ENCODE measurements at regions not wholly inside any gene's neighbourhood (a gene's known extent, or its start where the extent isn't known, plus 50 kb on each side); places are given as distances from the start of the nearest gene placed in this dataset.

DNA sequence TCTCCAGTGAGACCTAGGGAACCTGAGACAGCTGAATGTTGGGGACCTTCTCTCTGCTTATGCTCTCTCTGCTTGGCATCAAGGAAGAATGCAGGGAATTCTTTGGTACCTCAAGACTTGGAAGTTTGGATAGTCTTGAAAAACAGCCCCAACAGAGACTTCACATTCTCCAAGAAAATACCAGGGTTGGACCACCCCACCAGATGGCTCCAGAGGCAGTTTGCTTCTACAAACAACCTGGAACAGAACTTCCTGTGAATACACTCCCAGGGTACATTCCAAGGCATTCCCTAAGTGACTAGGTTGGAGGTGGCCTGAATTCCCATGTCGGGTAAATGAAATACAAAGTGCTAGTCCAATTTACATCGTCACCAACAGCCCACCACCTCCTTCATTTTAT lies 314.4 kb downstream of the PMP22 start:
- Histone ChIP-seq H3K9me3 (no peaks in the 10 kb centered on the region), H3K36me3 (no peaks in the 10 kb centered on the region), H3K27ac (no peak overlapping the region), H3K4me1 (no peaks in the 10 kb centered on the region), H3K27me3 (no peaks in the 10 kb centered on the region), H3K4me3 (no peak overlapping the region)
- intact Hi-C loops (cut with DNase I): no loop called here
- TF ChIP-seq, protein P1, sequence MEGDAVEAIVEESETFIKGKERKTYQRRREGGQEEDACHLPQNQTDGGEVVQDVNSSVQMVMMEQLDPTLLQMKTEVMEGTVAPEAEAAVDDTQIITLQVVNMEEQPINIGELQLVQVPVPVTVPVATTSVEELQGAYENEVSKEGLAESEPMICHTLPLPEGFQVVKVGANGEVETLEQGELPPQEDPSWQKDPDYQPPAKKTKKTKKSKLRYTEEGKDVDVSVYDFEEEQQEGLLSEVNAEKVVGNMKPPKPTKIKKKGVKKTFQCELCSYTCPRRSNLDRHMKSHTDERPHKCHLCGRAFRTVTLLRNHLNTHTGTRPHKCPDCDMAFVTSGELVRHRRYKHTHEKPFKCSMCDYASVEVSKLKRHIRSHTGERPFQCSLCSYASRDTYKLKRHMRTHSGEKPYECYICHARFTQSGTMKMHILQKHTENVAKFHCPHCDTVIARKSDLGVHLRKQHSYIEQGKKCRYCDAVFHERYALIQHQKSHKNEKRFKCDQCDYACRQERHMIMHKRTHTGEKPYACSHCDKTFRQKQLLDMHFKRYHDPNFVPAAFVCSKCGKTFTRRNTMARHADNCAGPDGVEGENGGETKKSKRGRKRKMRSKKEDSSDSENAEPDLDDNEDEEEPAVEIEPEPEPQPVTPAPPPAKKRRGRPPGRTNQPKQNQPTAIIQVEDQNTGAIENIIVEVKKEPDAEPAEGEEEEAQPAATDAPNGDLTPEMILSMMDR (IDR thresholded peaks at IDR 0.05): no peak
- no peak for DNase-seq (ENCODE audit: low spot score in 2 of 2)

- TF ChIP-seq, protein P1 (IDR thresholded peaks at IDR 0.05): no peak
- no peak overlapping the region for H3K27ac ChIP-seq
- intact Hi-C loops (cut with DNase I): no loop called here
These were observed 314.9 kb downstream of the PMP22 start for GRCh38 chr17:14950216-14950615.

DNA sequence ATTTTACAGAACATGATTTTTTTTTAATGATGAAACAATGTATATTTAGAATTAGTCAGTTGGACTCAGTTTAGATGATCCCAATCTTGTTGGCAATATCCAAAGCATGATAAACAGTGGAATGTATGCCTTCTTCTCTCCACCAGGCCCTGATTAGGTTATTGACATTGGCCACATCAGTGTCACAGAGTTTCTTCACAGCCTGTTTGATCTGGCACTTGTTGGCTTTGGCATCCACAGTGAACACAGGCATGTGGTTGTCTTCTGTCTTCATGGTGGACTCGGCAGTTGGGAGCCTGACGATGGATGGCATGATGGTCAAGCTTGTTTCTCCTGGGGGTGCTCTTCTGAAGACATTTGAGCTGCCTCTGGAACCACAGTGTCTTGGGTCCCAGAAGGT lies 317.5 kb downstream of the PMP22 start:
- intact Hi-C loops (cut with DNase I): no loop called here
- no peaks in the 10 kb centered on the region for H3K9me3 ChIP-seq
- no peaks in the 10 kb centered on the region for H3K36me3 ChIP-seq
- no peak overlapping the region for H3K4me3 ChIP-seq
- H3K27ac ChIP-seq: no peak overlapping the region
- H3K27me3 ChIP-seq: no peaks in the 10 kb centered on the region
- no peak for DNase-seq (ENCODE audit: low spot score in 2 of 2)
- TF ChIP-seq, protein P1 (IDR thresholded peaks at IDR 0.05): no peak
- H3K4me1 ChIP-seq: no peaks in the 10 kb centered on the region

More at GRCh38 chr17:14950216-14950615, 314.9 kb downstream of the PMP22 start:
- Histone ChIP-seq H3K36me3 (no peaks in the 10 kb centered on the region), H3K27me3 (no peaks in the 10 kb centered on the region), H3K4me3 (no peak overlapping the region), H3K9me3 (no peaks in the 10 kb centered on the region), H3K4me1 (no peaks in the 10 kb centered on the region)
- DNase-seq (ENCODE audit: low spot score in 2 of 2): no peak

DNA sequence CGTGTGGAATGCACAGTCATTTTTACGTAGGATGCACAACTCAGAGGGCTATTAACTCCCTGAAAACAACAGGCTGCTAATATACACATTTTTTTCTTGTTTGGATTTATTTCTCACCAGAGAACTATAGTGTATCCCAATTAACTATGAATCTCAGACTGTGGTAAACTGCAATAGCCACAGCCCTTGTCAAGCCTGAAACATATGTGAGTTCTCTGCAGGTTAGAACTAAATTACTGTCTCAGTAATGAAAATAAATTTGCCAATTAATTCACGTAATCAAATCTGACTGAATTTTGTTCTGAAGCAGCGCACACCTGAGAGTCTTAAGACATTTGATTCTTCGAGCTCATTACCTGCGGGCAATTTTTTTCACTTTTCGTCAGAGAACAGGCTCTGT lies 318.6 kb downstream of the PMP22 start:
- TF ChIP-seq, protein P1 (IDR thresholded peaks at IDR 0.05): no peak
- Histone ChIP-seq H3K4me1 (no peaks in the 10 kb centered on the region), H3K9me3 (no peaks in the 10 kb centered on the region), H3K27me3 (no peaks in the 10 kb centered on the region), H3K4me3 (no peak overlapping the region), H3K27ac (no peak overlapping the region), H3K36me3 (no peaks in the 10 kb centered on the region)
- intact Hi-C loops (cut with DNase I): no loop called here
- no peak for DNase-seq (ENCODE audit: low spot score in 2 of 2)

DNA sequence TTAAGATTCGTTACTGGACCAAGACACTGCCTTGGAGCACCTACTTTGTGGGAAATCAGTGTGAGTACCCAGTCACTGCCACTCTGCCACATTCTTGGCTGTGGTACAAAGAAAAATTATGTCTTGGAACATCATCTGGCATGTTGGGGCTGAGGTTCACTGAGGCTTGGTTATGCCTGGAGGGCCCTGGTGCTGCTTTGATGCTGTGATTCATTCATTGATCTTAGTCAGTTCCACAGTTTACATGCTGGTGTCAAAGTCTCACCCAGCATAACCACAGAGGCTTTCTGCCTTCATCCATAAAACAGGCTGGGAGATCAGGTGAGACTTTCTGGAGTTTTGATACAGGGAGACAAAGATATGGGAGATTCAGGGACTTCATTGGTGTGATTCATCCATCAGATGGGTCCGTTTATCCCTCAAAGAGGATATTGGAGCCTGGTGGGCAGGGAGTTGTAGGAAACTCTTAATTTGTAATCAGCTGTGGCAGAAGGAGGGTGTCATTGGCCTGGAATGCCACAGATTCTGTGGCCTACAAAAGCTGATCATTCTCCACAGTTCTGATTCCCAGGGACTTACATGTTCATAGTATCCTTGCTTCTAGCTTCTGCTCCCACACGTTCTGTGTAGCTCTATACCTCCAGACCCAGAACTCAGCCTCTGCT lies 322.5 kb downstream of the PMP22 start:
- DNase-seq (ENCODE audit: low spot score in 2 of 2): no peak
- Histone ChIP-seq H3K4me3 (no peak overlapping the region), H3K9me3 (no peaks in the 10 kb centered on the region), H3K27me3 (no peaks in the 10 kb centered on the region), H3K4me1 (no peaks in the 10 kb centered on the region), H3K27ac (no peak overlapping the region), H3K36me3 (no peaks in the 10 kb centered on the region)
- TF ChIP-seq, protein P1 (IDR thresholded peaks at IDR 0.05): no peak
- intact Hi-C loops (cut with DNase I): no loop called here

DNA sequence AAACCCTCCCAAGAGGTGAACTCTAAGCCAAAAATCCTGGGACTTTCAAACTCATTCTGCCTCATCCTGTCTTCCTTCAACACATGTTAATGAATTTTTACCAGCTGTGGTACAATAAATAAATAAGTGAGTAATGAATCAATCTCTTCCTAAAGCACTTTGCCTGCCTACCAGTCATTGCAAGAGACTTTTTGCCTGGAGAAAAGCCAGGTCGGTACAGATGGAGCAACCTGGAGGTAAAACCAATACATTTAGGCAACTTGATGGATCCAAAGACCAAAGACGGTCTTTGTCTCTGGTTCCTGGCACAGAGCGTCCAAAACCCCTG lies 324.2 kb downstream of the PMP22 start:
- Histone ChIP-seq H3K27ac (no peak overlapping the region), H3K36me3 (no peaks in the 10 kb centered on the region), H3K9me3 (no peaks in the 10 kb centered on the region), H3K4me3 (no peak overlapping the region), H3K4me1 (no peaks in the 10 kb centered on the region), H3K27me3 (no peaks in the 10 kb centered on the region)
- TF ChIP-seq, protein P1 (IDR thresholded peaks at IDR 0.05): no peak
- intact Hi-C loops (cut with DNase I): no loop called here
- DNase-seq (ENCODE audit: low spot score in 2 of 2): no peak

Measured in ascending aorta (tissue), 2 donors.